ENCODE measurements at regions not wholly inside any gene's neighbourhood (a gene's known extent, or its start where the extent isn't known, plus 50 kb on each side); places are given as distances from the start of the nearest gene placed in this dataset.

GRCh38 chr7:13032084-13032483 is 344.7 kb downstream of the ARL4A start:
- peak overlapping the region; percentile 27 for H3K4me2 ChIP-seq (ENCODE audit: low read length)
- no peaks in the 10 kb centered on the region for H3K79me2 ChIP-seq (ENCODE audit: insufficient read depth, low read length)
- H3K9me2 ChIP-seq (ENCODE audit: insufficient read depth) = no peaks in the 10 kb centered on the region
- DNase-seq (ENCODE audit: low read depth, low spot score) (no peak), ATAC-seq (peak; percentile 42; the same call in 1 of the 2 replicates)
- no TSS peak for BruUV-seq (replicated peaks)
- no peaks in the 10 kb centered on the region for H3K9me3 ChIP-seq (ENCODE audit: control insufficient read depth in 1 of 2, insufficient read depth in 1 of 2, low read depth in 1 of 2, low read length in 2 of 2)
- CTCF ChIA-PET = interaction anchor here (1.3 kb wide), 1 partner anchor 10 kb away, joined by 3 read pairs; no protein-coding TSS in a partner anchor
- H4K20me1 ChIP-seq (ENCODE audit: insufficient read depth) = no peaks in the 10 kb centered on the region
- TF ChIP-seq ATF3 (IDR thresholded peaks at IDR 0.05) = no peak
- no peak for TF ChIP-seq MAX (IDR thresholded peaks at IDR 0.05)
- TF ChIP-seq EZH2phosphoT487 (IDR thresholded peaks at IDR 0.05; ENCODE audit: borderline replicate concordance) = no peak
- TF ChIP-seq ELF1 (IDR thresholded peaks at IDR 0.05; ENCODE audit: borderline replicate concordance, low read depth) = no peak
- no peak for TF ChIP-seq SRF (IDR thresholded peaks at IDR 0.05; ENCODE audit: low read depth)
- TF ChIP-seq ZBTB33 (IDR thresholded peaks at IDR 0.05; ENCODE audit: extremely low read depth, insufficient replicate concordance, low read length) = no peak
- no peak for TF ChIP-seq SIN3A (IDR thresholded peaks at IDR 0.05; ENCODE audit: low read depth)
- no peak for TF ChIP-seq EGR1 (IDR thresholded peaks at IDR 0.05; ENCODE audit: low read depth)
- no peak for TF ChIP-seq ZNF274 (IDR thresholded peaks at IDR 0.05; ENCODE audit: low read depth, low read length)
- no peak for TF ChIP-seq RAD21 (IDR thresholded peaks at IDR 0.05; ENCODE audit: low read depth)
- TF ChIP-seq FOSL1 (IDR thresholded peaks at IDR 0.05; ENCODE audit: low read depth) = no peak
- no peak for TF ChIP-seq EZH2 (IDR thresholded peaks at IDR 0.05)
- TF ChIP-seq YY1 (IDR thresholded peaks at IDR 0.05; ENCODE audit: extremely low read depth, insufficient replicate concordance, low read depth, low read length) = no peak
- TF ChIP-seq SP1 (IDR thresholded peaks at IDR 0.05; ENCODE audit: low read depth) = no peak
- TF ChIP-seq CTCF (IDR thresholded peaks at IDR 0.05 in 2 of 3, conservative IDR thresholded peaks at IDR 0.05 in 1 of 3; ENCODE audit: borderline replicate concordance in 1 of 3, insufficient read depth in 1 of 3, low read depth in 2 of 3, low read length in 2 of 3) = no peak
- no peak for TF ChIP-seq CBX3 (IDR thresholded peaks at IDR 0.05; ENCODE audit: low read depth)
- TF ChIP-seq POLR2AphosphoS5 (IDR thresholded peaks at IDR 0.05; ENCODE audit: low read depth, low read length) = no peak
- TF ChIP-seq POLR2A (IDR thresholded peaks at IDR 0.05; ENCODE audit: borderline replicate concordance, extremely low read depth, insufficient read depth, insufficient read length) = no peak
- H3K27ac ChIP-seq (ENCODE audit: low read depth, low read length) = peak overlapping the region; percentile 41; the same call in 1 of the 2 replicates
- no peak overlapping the region for H3K4me3 ChIP-seq (replicated peaks in 1 of 2; ENCODE audit: low read depth in 1 of 2, low read length in 2 of 2)
- H3K4me1 ChIP-seq (ENCODE audit: control insufficient read depth in 1 of 2, insufficient read depth in 2 of 2, low read length in 2 of 2) = peaks cover 18 to 40% of the 10 kb centered on the region in 2 experiments; a peak in 3 of 4 replicates
- POLR2A ChIA-PET = interaction anchor here (1.3 to 3.3 kb wide), 2 partner anchors 10 to 15 kb away, joined by 3 to 9 read pairs; no protein-coding TSS in a partner anchor
- intact Hi-C loops (cut with micrococcal nuclease) = no loop called here
- H3K9ac ChIP-seq (ENCODE audit: low read length) = no peak overlapping the region
- H2AFZ ChIP-seq (ENCODE audit: low read depth, low read length, poor library complexity, severe bottlenecking) = peak overlapping the region; percentile 86
- RAD21 ChIA-PET (ENCODE audit: low non-redundant PET in 1 of 2, low total read pairs in 2 of 2, uncharacterized antibody in 2 of 2, unreplicated experiment in 2 of 2) = no interaction called here
- no peaks in the 10 kb centered on the region for H3K36me3 ChIP-seq (ENCODE audit: control insufficient read depth in 1 of 2, insufficient read depth in 2 of 2, low read length in 2 of 2)
- H3K27me3 ChIP-seq (ENCODE audit: insufficient read depth, low read length) = no peaks in the 10 kb centered on the region

All from HCT116 (cell line).